HCT116 (cell line): ENCODE measurements at regions not wholly inside any gene's neighbourhood (a gene's known extent, or its start where the extent isn't known, plus 50 kb on each side); places are given as distances from the start of the nearest gene placed in this dataset.

Experiments
- ELF1 ChIP-seq: IDR thresholded peaks from 2 replicates; pipeline ENCODE4 v1.6.1; 2012; ENCODE audit warnings: low read depth, borderline replicate concordance
- TF ChIP-seq, protein P1 (sequence below), 3 experiments: fragments of 200-600 bp in 1 of 3; sonication (generic) in 1 of 3; IDR thresholded peaks in 2 of 3; conservative IDR thresholded peaks in 1 of 3; 2 replicates each; pipeline ENCODE4 v1.5.1; 2012 to 2017; ENCODE audit warnings: low read depth in 2 of 3, low read length in 2 of 3, antibody characterized with exemption in 1 of 3, borderline replicate concordance in 1 of 3, control low read depth in 1 of 3, mild to moderate bottlenecking in 1 of 3, mixed read lengths in 1 of 3, mixed run types in 1 of 3, moderate library complexity in 1 of 3; ENCODE audit not compliant: insufficient read depth in 1 of 3

DNA sequence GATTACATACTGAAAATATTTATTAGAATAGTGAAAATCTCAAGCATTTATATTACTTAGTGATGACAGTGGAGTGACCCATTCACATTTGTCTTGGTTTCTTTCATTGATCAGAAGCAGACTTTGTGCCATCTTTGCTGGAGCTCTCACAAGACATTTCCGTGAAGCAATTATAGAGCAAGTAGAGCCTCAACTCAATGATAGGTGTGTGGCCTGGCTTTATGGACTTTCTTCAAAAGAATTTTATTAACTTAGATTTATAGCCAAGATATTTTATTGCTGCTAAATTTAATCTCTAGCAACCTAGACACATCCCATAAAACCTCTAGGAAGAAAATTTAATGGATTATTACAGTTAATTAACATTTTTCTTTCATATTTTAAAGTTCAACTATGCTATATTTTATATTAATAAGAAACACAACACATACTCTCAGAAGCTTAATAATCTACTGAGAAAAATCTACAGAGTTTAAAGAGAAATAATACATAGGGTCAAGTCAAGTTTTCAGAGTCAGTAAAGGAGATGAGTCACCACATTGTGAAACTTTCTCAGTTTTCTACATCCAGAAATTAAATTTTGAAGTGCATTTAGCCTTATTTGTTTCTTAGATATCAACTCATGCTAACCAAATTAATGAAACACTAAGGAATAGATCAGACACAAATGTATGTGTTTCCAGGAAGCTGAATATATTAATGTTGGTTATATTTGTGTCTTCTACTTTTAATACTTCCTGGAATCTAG, 160.5 kb downstream of the LACC1 start:
- TF ChIP-seq, protein P1, sequence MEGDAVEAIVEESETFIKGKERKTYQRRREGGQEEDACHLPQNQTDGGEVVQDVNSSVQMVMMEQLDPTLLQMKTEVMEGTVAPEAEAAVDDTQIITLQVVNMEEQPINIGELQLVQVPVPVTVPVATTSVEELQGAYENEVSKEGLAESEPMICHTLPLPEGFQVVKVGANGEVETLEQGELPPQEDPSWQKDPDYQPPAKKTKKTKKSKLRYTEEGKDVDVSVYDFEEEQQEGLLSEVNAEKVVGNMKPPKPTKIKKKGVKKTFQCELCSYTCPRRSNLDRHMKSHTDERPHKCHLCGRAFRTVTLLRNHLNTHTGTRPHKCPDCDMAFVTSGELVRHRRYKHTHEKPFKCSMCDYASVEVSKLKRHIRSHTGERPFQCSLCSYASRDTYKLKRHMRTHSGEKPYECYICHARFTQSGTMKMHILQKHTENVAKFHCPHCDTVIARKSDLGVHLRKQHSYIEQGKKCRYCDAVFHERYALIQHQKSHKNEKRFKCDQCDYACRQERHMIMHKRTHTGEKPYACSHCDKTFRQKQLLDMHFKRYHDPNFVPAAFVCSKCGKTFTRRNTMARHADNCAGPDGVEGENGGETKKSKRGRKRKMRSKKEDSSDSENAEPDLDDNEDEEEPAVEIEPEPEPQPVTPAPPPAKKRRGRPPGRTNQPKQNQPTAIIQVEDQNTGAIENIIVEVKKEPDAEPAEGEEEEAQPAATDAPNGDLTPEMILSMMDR (IDR thresholded peaks at IDR 0.05 in 2 of 3, conservative IDR thresholded peaks at IDR 0.05 in 1 of 3; ENCODE audit: borderline replicate concordance in 1 of 3, insufficient read depth in 1 of 3, low read depth in 2 of 3, low read length in 2 of 3): no peak
- no peak for TF ChIP-seq ELF1
